ENCODE measurements at regions not wholly inside any gene's neighbourhood (a gene's known extent, or its start where the extent isn't known, plus 50 kb on each side); places are given as distances from the start of the nearest gene placed in this dataset.

GRCh38 chr7:85535974-85536729 is 349.3 kb upstream of the SEMA3D start:
- Histone ChIP-seq H3K79me2 (ENCODE audit: insufficient read depth, low read length) (no peaks in the 10 kb centered on the region), H3K9ac (ENCODE audit: insufficient read depth, low read length, poor library complexity, severe bottlenecking) (no peak overlapping the region), H3K27me3 (ENCODE audit: control insufficient read depth in 2 of 2, insufficient read depth in 2 of 2, low read length in 2 of 2) (no peaks in the 10 kb centered on the region), H4K20me1 (ENCODE audit: insufficient read depth, low read length) (no peaks in the 10 kb centered on the region), H3K27ac (ENCODE audit: low read depth in 1 of 2, low read length in 2 of 2) (no peak overlapping the region), H3K4me2 (replicated peaks; ENCODE audit: extremely low read depth, low read length, poor library complexity, severe bottlenecking) (no peak overlapping the region), H3K4me3 (replicated peaks in 1 of 3; ENCODE audit: low read depth in 2 of 3, low read length in 3 of 3) (no peak overlapping the region), H3K36me3 (replicated peaks in 1 of 2; ENCODE audit: control insufficient read depth in 1 of 2, insufficient read depth in 2 of 2, low read length in 2 of 2) (no peaks in the 10 kb centered on the region), H3K9me3 (replicated peaks in 1 of 2; ENCODE audit: control insufficient read depth in 1 of 2, insufficient read depth in 1 of 2, low read length in 2 of 2) (no peaks in the 10 kb centered on the region), H3K4me1 (ENCODE audit: control insufficient read depth in 1 of 2, insufficient read depth in 2 of 2, low read length in 2 of 2) (no peaks in the 10 kb centered on the region), H2AFZ (ENCODE audit: insufficient read depth, low read depth, low read length, poor library complexity, severe bottlenecking) (no peak overlapping the region)
- Mint-ChIP-seq H3K4me3 (no peak overlapping the region), H3K9me3 (peaks cover 2 to 15% (median 4%) of the 10 kb centered on the region in 7 donors), H3K27ac (no peak overlapping the region), H3K36me3 (no peaks in the 10 kb centered on the region), H3K27me3 (ENCODE audit: low read depth in 3 of 3) (no peaks in the 10 kb centered on the region), H3K4me1 (no peaks in the 10 kb centered on the region)
- no peak for TF ChIP-seq CTCF (IDR thresholded peaks at IDR 0.05)
- no CpG with 5 or more reads among the region's 3 CpGs for WGBS (ENCODE audit: insufficient coverage)
- intact Hi-C loops (cut with micrococcal nuclease): no loop called here
- DNase-seq: no peak

- no peaks in the 10 kb centered on the region for H3K9me3 ChIP-seq (replicated peaks in 1 of 2; ENCODE audit: control insufficient read depth in 1 of 2, insufficient read depth in 1 of 2, low read length in 2 of 2)
- Mint-ChIP-seq H3K4me3 (no peak overlapping the region), H3K27ac (no peak overlapping the region), H3K27me3 (ENCODE audit: low read depth in 3 of 3) (no peaks in the 10 kb centered on the region), H3K9me3 (no peaks in the 10 kb centered on the region), H3K36me3 (no peaks in the 10 kb centered on the region), H3K4me1 (no peaks in the 10 kb centered on the region)
- H3K27me3 ChIP-seq (ENCODE audit: control insufficient read depth in 2 of 2, insufficient read depth in 2 of 2, low read length in 2 of 2): no peaks in the 10 kb centered on the region
- H3K36me3 ChIP-seq (replicated peaks in 1 of 2; ENCODE audit: control insufficient read depth in 1 of 2, insufficient read depth in 2 of 2, low read length in 2 of 2): no peaks in the 10 kb centered on the region
- no peak for TF ChIP-seq CTCF (IDR thresholded peaks at IDR 0.05)
- no peak overlapping the region for H2AFZ ChIP-seq (ENCODE audit: insufficient read depth, low read depth, low read length, poor library complexity, severe bottlenecking)
- intact Hi-C loops (cut with micrococcal nuclease): no loop called here
- DNase-seq: no peak
- H4K20me1 ChIP-seq (ENCODE audit: insufficient read depth, low read length): no peaks in the 10 kb centered on the region
- no peaks in the 10 kb centered on the region for H3K79me2 ChIP-seq (ENCODE audit: insufficient read depth, low read length)
- H3K4me2 ChIP-seq (replicated peaks; ENCODE audit: extremely low read depth, low read length, poor library complexity, severe bottlenecking): no peak overlapping the region
- no peaks in the 10 kb centered on the region for H3K4me1 ChIP-seq (ENCODE audit: control insufficient read depth in 1 of 2, insufficient read depth in 2 of 2, low read length in 2 of 2)
- no peak overlapping the region for H3K9ac ChIP-seq (ENCODE audit: insufficient read depth, low read length, poor library complexity, severe bottlenecking)
- H3K27ac ChIP-seq (ENCODE audit: low read depth in 1 of 2, low read length in 2 of 2): no peak overlapping the region
- no peak overlapping the region for H3K4me3 ChIP-seq (replicated peaks in 1 of 3; ENCODE audit: low read depth in 2 of 3, low read length in 3 of 3)
- 32% methylated on average over 4 of the region's 4 CpGs for WGBS (ENCODE audit: insufficient coverage)
Measured at GRCh38 chr7:85529831-85530230, 343.0 kb upstream of the SEMA3D start.
